NOMO-1 (cell line): ENCODE measurements at regions not wholly inside any gene's neighbourhood (a gene's known extent, or its start where the extent isn't known, plus 50 kb on each side); places are given as distances from the start of the nearest gene placed in this dataset.

Source experiments
- DNase-seq, 2 experiments: peaks; one replicate each; lab custom pipeline; 2025; ENCODE audit not compliant: unreplicated experiment in 2 of 2; lab: John Stamatoyannopoulos, UW

- no peak for DNase-seq
These were observed 85.9 kb upstream of the KCNG1 start for GRCh38 chr20:51108638-51109363.

DNA sequence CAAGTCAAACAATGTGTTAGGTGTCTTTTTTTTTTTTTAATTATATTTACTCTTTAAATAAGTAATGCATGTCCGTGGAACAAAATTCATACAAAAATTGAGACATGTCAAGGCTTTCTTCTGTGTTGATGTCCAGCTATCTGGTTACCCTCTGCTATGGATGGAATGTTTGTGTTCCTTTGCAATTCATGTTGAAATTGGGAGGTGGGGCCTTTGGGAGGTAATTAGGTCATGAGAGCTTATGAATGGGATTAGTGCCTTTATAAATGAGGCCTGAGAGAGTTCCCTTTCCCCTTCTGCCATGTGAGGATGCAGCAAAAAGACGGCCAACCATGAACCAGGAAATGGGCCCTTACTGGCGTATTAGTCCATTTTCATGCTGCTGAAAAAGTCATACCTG lies 83.1 kb upstream of the KCNG1 start:
- DNase-seq: no peak

DNA sequence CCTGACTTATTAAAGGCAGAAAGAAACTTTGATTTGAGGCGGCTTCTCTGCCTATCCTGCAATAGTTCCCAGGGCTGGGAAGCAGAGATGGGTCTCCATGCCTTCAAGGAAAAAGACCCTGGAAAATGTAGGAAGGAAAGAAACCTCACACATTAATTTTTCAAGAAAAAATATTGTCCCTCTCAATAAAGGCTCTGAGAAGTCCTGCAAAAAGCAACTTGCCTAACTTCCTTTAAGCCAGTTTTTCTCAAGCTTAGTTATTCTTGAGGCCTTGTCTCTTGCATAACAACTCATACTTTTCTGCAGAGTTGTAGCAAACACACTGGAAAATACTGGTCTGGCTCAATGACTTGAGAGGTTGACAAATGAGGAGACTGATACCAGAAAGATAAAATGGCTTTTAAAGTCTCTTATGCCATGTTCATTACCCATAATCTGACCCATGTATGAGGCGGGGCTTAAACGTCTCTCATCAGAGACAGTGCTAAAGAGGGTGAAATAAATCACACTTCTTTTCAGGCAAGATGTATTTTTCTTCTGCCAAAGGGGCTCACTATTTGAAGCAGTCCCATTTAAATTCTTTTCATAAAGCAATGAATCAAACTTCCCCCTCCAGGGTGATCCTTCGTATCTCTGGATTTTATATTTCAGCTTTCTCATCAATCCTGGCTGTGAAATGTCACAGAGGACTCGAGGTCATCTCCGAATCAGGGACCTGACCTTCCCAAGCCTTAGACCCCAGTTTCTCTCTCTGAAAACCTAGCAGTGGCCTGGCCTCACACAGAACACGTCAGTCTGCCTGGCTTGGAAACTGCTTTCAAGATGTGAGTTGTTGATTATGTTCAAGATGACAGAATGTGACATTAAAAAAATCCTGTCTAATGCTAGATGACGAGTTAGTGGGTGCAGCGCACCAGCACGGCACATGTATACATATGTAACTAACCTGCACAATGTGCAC lies 82.3 kb upstream of the KCNG1 start:
- no peak for DNase-seq

- no peak for DNase-seq
These were observed 77.7 kb upstream of the KCNG1 start for GRCh38 chr20:51100617-51101016.

- DNase-seq: no peak
These were observed 75.4 kb upstream of the KCNG1 start for GRCh38 chr20:51098284-51098810.

DNA sequence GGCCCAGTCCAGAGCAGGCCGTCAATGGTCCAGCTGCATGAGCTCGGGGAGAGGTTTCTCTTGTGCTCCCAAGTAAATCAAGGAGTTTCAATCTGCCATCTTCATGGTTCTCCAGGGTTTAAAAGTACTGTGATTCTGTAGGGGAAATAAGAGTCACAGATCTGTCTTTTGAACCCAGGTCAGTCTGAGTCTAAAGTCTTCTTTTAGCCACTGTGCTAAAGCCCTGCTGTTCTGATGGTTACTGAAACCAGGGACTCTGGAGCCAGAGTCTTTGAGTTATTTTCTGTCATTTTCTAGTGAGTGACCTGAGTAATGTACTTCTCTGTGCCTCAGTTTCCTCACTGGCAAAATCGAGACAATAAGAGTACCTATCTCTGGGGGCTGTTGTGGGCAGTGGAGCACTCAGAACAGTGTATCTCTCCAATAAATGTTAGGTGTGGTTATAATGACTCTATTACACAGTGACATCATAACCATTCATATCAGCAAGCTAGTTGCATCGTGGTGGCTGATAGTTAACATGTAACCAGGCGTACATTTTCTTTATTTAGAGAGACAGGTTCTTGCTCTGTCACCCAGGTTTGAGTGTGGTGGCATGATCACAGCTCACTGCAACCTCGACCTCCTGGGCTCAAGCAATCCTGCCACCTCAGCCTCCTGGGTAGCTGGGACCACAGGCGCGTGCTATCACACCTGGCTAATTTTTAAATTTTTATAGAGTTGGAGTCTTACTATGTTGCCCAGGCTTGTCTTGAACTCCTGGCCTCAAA lies 74.6 kb upstream of the KCNG1 start:
- DNase-seq: no peak

DNA sequence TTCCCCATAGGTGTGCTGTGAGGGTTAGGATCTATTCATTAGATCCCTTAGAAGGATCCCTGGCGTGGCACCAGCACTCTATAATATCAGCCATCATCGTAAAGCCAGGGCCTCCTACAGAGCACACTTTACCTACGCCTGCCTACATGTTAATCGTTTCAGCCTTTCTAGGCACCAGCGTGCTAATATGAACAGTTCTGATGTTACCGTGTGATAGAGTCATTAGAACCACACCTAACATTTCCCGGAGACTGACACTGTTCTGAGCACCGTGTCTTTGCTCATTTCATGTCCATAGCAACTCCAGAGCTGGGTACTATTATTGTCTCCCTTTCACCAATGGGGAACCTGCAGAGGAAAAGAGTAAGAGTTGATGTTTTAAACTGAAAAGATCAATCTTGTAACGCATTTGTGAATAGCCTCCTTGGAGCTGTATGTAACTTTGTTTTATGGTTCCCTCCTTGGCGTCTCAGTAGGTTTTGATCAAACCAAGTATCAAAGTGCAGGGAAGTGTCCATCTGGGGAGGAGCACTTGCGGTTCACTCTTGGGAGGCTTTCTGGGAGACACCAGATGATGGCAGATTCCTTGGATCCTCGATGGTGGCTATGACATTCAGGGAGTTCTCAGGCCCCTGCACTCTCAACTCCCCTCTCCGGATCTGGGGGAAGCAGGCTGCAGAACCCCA lies 73.8 kb upstream of the KCNG1 start:
- no peak for DNase-seq

DNA sequence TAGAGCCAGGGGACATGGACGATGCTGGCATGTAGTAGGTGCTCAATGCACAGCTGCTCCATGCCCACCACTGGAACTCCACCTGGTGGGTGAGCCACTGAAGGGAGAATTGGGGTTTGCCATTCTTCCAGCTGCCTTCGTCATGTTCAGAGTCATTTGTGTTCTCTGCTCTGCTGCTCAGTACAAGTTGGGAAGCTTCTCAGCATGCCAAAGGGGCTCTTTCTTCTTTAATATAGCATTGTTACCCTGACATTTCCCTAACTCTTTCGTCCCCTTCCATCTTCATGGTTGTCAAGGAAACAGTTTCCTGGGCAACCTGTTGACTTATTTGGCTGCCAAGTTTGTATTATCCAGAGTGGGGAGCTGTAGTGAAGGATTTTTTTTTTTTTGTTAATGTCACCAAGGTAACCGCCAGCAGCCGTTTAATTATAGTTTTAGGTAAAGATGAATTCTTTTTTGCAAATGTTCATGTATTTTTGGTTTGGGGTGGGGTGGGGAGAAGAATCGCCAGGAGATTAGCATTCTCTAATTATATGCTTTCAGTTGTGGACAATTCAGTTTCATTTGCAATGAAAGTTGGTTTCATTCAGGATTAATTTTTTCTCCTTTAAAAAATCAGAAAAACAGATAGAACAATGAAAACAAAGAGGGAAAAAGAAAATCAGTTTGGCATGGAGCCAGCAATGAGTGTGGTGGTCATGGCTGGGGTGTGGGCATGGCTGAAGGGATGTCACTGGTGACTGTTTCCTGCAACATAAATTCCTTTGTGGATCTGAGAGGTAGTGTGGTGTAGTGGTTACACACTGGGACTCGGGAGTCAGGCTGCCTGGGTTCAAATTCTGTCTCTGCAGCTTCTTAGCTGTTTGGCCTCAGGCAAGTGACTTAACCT lies 73.0 kb upstream of the KCNG1 start:
- no peak for DNase-seq

DNA sequence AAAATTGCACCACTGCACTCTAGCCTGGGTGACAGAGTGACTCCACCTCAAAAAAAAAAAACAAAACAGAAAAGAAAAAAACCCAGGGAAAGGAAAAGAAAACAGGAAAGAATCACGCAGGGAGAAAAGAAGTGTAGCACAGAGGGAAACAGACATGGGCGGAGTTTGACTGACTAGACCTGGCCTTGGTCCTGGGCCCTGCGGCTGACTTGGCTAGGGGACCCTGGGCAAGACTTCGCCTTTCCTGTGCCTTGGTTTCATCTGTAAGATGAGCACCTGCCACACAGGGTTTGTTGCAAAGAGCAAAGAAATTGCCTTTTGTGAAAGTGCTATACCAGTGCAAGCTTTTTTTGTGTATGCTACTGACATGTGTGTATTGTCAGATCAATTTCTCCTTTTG lies 71.3 kb upstream of the KCNG1 start:
- DNase-seq: no peak

- DNase-seq: no peak
These were observed 70.4 kb upstream of the KCNG1 start for GRCh38 chr20:51093240-51093763.

DNA sequence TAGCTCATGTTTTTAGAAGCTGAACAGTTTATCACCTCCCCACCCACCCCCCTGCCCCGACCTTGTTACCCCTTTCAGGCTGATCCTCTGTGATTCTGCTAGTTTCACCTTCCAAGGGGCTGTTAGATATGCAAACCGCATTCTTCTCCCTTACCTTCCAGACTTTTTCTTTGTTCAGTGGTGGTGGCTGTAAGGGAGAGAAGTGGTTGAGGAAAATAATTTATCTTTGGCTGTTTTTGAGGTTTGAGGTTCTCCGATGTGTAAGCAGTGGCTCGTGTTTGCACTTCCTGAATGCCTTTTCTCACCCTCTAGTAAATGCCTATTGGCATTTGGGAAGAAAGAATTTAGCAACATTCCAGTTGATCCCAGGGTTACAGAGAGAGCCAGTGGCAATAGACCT lies 69.4 kb upstream of the KCNG1 start:
- DNase-seq: no peak

GRCh38 chr20:51091406-51092195 lies 68.7 kb upstream of the KCNG1 start:
- DNase-seq: no peak

DNA sequence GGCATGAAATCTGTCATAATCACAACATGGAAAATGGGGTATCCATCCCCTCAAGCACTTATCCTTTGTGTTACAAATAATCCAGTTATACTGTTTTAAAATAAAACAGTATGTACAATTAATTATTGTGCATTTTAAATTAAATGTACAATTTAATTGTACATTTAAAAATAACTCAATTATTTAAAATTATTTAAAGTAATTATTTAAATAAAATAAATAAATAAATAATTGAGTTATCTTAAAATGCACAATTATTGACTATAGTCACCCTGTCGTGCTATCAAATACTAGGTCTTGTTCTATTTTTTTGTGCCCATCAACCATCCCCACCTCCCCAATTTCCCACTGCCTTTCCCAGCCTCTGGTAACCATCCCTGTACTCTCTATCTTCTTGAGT lies 66.9 kb upstream of the KCNG1 start:
- DNase-seq: no peak

- no peak for DNase-seq
These were observed 66.4 kb upstream of the KCNG1 start for GRCh38 chr20:51089272-51089781.

DNA sequence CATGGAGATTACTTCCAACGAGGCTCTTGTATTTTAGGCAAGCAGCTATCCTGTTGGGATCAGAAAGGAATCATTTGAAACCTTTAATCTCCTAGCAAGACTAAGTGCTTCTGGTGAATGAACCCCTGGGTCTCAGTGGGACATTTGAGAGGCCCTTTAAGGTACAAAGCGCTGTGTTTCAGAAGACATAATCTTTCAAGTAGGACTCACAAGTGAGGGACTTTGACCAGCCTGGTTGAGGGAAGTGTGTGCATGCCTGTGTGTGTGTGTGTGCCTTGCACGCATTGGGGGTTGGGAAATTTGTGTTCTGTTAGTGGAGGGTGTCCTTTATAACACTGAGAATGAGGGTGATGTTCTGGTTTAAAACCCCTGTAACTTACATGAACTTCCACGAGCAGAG lies 64.4 kb upstream of the KCNG1 start:
- DNase-seq: peak in 1 of 2 experiments; percentile 14

DNA sequence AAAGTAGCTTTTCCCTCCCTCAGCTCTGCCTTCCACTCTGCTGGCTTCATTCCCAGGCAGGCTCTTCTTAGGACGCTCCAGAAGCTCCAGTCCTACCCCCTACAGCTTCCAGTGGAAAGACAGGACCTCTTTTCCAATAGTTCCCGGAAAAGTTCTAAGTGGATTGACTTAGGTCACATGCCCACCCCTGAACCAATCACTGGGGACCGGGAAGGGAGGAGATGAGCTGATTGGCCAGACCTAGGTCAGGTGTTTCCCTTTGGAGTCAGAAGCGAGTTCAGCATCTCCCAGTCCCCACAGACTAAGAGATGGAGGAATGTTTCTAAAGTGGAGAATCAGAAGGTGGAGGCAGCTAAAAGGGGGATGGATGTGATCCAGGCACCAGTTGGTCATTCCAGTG lies 62.9 kb upstream of the KCNG1 start:
- DNase-seq: no peak

GRCh38 chr20:51084593-51085377 lies 61.9 kb upstream of the KCNG1 start:
- DNase-seq: no peak
